GM12878 (cell line): ENCODE measurements at regions not wholly inside any gene's neighbourhood (a gene's known extent, or its start where the extent isn't known, plus 50 kb on each side); places are given as distances from the start of the nearest gene placed in this dataset.

Experiments used
- ATAC-seq: fragments of 200-7000 bp; cut with Tn5 transposase; 3 replicates; pipeline ENCODE4 v1.9.1; 2020; ENCODE audit warnings: mild to moderate bottlenecking, moderate library complexity
- BruUV-seq: library from RNA; stranded (reverse); fragments of 400-500 nt; replicated peaks from 2 replicates; lab custom pipeline; 2021; lab: Mats Ljungman, UMichigan
- CTCF ChIA-PET: fragments of 300-600 bp; sonication (Branson Sonifier 250); formaldehyde crosslinking; extraction: SDS; loops from one replicate; lab custom pipeline; 2021; ENCODE audit warnings: inconsistent platforms; lab: Yijun Ruan, JAX
- POLR2A ChIA-PET: fragments of 350-600 bp; formaldehyde crosslinking; extraction: SDS; loops from one replicate; lab custom pipeline; 2021; ENCODE audit warnings: inconsistent platforms; lab: Charles Lee
- RAD21 ChIA-PET: fragments of 300-600 bp; sonication (Branson Sonifier 250); formaldehyde crosslinking; loops from one replicate; lab custom pipeline; 2023; ENCODE audit warnings: antibody characterized with exemption; ENCODE audit not compliant: unreplicated experiment; lab: Charles Lee
- SMC1A ChIA-PET: fragments of 300-600 bp; sonication (Branson Sonifier 250); formaldehyde crosslinking; loops from one replicate; lab custom pipeline; 2023; ENCODE audit not compliant: unreplicated experiment, uncharacterized antibody; lab: Charles Lee
- DNase-seq: peaks from one replicate; pipeline ENCODE4 v3.0.0-alpha.2; 2011; ENCODE audit warnings: low read depth, low spot score
- FAIRE-seq: peaks from 3 replicates; lab custom pipeline; 2011; peaks lifted over from hg19 to GRCh38; lab: Jason Lieb, UNC
- H2AFZ ChIP-seq: 2 replicates; pipeline ENCODE4 v1.6.0; 2011; ENCODE audit warnings: low read depth, low read length, control low read depth; ENCODE audit not compliant: control insufficient read depth
- H3K27ac ChIP-seq: 2 replicates; pipeline ENCODE4 v1.5.1; 2011; ENCODE audit warnings: control low read depth; ENCODE audit not compliant: control insufficient read depth, insufficient read depth
- H3K27me3 ChIP-seq, 2 experiments: replicated peaks in 1 of 2; 2 replicates each; pipeline versions ENCODE4 v1.6.0 to v1.6.1; 2011; ENCODE audit warnings: low read length in 1 of 2; ENCODE audit not compliant: control insufficient read depth in 2 of 2, insufficient read depth in 2 of 2
- H3K36me3 ChIP-seq, 2 experiments: 2 replicates each; pipeline ENCODE4 v1.5.1; 2011; ENCODE audit warnings: low read length in 1 of 2; ENCODE audit not compliant: control insufficient read depth in 2 of 2, insufficient read depth in 2 of 2
- H3K4me1 ChIP-seq: 2 replicates; pipeline ENCODE4 v1.6.1; 2011; ENCODE audit warnings: mild to moderate bottlenecking, low read length, moderate library complexity, mixed read lengths; ENCODE audit not compliant: control insufficient read depth, insufficient read depth
- H3K4me2 ChIP-seq: 2 replicates; pipeline ENCODE4 v1.6.0; 2011; ENCODE audit warnings: control low read depth; ENCODE audit not compliant: control insufficient read depth, insufficient read depth
- H3K4me3 ChIP-seq: fragments of 200-600 bp; sonication (generic); 2 replicates; pipeline ENCODE4 v1.5.1; 2016
- H3K79me2 ChIP-seq: 2 replicates; pipeline ENCODE4 v1.6.0; 2011; ENCODE audit warnings: low read length; ENCODE audit not compliant: control insufficient read depth, insufficient read depth
- H3K9ac ChIP-seq: 2 replicates; pipeline ENCODE4 v1.8.0; 2011; ENCODE audit warnings: low read length, control low read depth, mixed read lengths; ENCODE audit not compliant: control insufficient read depth, insufficient read depth
- H3K9me3 ChIP-seq: replicated peaks from 3 replicates; pipeline ENCODE4 v1.5.1; 2011; ENCODE audit warnings: mild to moderate bottlenecking, low read length; ENCODE audit not compliant: control insufficient read depth, insufficient read depth
- H4K20me1 ChIP-seq: 2 replicates; pipeline ENCODE4 v1.6.0; 2011; ENCODE audit not compliant: control insufficient read depth, insufficient read depth
- CREB1 ChIP-seq: IDR thresholded peaks from 2 replicates; pipeline ENCODE4 v1.6.1; 2012; ENCODE audit warnings: low read depth, mild to moderate bottlenecking, inconsistent platforms
- EGR1 ChIP-seq, 2 experiments: IDR thresholded peaks; 1 replicate in 1 of 2; 2 replicates in 1 of 2; pipeline ENCODE4 v1.6.1; 2011 to 2012; ENCODE audit warnings: low read depth in 2 of 2, low read length in 2 of 2, borderline replicate concordance in 1 of 2, mild to moderate bottlenecking in 1 of 2, moderate library complexity in 1 of 2
- FOXM1 ChIP-seq: IDR thresholded peaks from 2 replicates; pipeline ENCODE4 v1.6.1; 2012; ENCODE audit warnings: low read depth, mild to moderate bottlenecking, inconsistent platforms, low read length, moderate library complexity
- HCFC1 ChIP-seq: fragments of 150-350 bp; IDR thresholded peaks from 2 replicates; pipeline ENCODE4 v1.6.1; 2014; ENCODE audit warnings: low read length
- IRF4 ChIP-seq: IDR thresholded peaks from 2 replicates; pipeline ENCODE4 v1.6.1; 2011; ENCODE audit warnings: low read depth, low read length
- KAT2A ChIP-seq: conservative IDR thresholded peaks from 2 replicates; pipeline ENCODE4 v1.6.1; 2011; ENCODE audit warnings: low read depth, low read length; ENCODE audit not compliant: control insufficient read depth
- SIN3A ChIP-seq: IDR thresholded peaks from 2 replicates; pipeline ENCODE4 v1.6.1; 2012; ENCODE audit warnings: low read depth, low read length, improper control_type of control experiment
- SP1 ChIP-seq: IDR thresholded peaks from one replicate; pipeline ENCODE4 v1.6.1; 2011; ENCODE audit warnings: low read depth, low read length
- SRF ChIP-seq, 2 experiments: IDR thresholded peaks; 2 replicates each; pipeline ENCODE4 v1.6.1; 2011; ENCODE audit warnings: low read depth in 2 of 2, low read length in 2 of 2, mild to moderate bottlenecking in 1 of 2, moderate library complexity in 1 of 2
- STAT1 ChIP-seq: fragments of 450-650 bp; conservative IDR thresholded peaks from 2 replicates; pipeline ENCODE4 v1.6.1; 2014; ENCODE audit warnings: antibody characterized with exemption, mild to moderate bottlenecking
- TCF7 ChIP-seq: IDR thresholded peaks from 2 replicates; pipeline ENCODE4 v1.6.1; 2014; ENCODE audit warnings: antibody characterized with exemption, borderline replicate concordance
- ZNF274 ChIP-seq: IDR thresholded peaks from one replicate; pipeline ENCODE4 v1.8.0; 2011; ENCODE audit not compliant: insufficient read length, insufficient read depth
- WGBS: methylation state at CpG from one replicate; pipeline ENCODE4 v1.1.6; 2016; ENCODE audit warnings: low lambda C conversion rate; ENCODE audit not compliant: insufficient replicate concordance, insufficient coverage; ENCODE audit errors: missing lambda C conversion rate; 5-methylcytosine and 5-hydroxymethylcytosine counted together
- in situ Hi-C: fragments of 300-500 bp; cut with MboI; formaldehyde crosslinking; loops from 9 replicates; pipeline ENCODE4 v1.14.3; 2018; ENCODE audit warnings: mixed read lengths
- intact Hi-C: fragments of 100-400 bp; cut with micrococcal nuclease; formaldehyde crosslinking; loops from one replicate; pipeline ENCODE4 v1.14.2; 2022; ENCODE audit not compliant: unreplicated experiment
- TF ChIP-seq, protein P1 (sequence below): fragments of 450-650 bp; IDR thresholded peaks from 2 replicates; pipeline ENCODE4 v1.6.1; 2017; ENCODE audit warnings: mild to moderate bottlenecking, low read depth, inconsistent platforms; ENCODE audit not compliant: poor library complexity, severe bottlenecking

DNA sequence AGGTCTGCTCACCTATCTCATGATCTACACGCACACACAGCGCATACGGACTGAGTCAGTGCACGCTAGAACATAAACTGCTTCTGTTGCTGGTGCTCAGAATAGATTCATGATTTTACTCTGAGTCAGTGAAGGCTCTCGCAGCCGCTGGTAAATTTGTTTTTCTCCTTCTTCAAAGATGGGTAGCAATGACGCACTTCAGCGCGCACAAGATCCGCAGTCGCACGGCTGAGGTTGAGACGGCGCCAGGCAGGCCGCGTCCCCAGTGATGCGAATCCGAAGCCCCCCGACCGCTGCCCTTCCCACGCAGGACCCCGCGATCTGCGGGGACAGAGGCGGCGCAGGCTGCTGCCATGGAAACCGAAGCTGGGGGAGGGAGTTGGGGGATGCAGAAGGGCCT, 103.7 kb upstream of the USP29 start (continued):
- TF ChIP-seq IRF4 (no peak), EGR1 (IDR thresholded peaks at IDR 0.05; ENCODE audit: borderline replicate concordance in 1 of 2, low read depth in 2 of 2, low read length in 2 of 2) (no peak), TCF7 (no peak), CREB1 (no peak), SP1 (no peak), SIN3A (no peak)

DNA sequence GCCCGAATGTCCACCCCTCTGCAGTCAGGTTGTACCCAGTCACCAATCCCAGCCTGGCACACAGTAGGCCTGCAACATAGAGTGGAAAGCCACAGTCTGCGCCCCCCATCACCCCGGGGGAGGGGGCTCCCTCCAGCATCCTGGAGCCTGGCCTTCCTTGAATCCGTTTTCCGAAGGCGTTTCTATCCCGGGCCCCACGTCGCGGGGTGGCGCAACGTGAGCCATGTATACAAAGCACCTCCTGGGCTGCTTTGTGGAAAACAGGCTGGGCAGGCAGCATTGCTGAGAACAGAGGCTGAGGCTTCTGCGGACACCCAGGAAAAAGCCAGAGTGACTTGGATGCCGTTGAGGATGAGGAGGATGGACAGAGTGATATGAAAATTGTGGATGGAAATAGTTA, 103.3 kb upstream of the USP29 start:
- FAIRE-seq = no peak
- Histone ChIP-seq H3K4me2 (no peak overlapping the region), H3K9me3 (no peaks in the 10 kb centered on the region; the same call in 1 of the 3 replicates), H3K79me2 (no peaks in the 10 kb centered on the region), H3K4me1 (no peaks in the 10 kb centered on the region), H3K9ac (no peak overlapping the region), H2AFZ (no peak overlapping the region), H3K27ac (no peak overlapping the region), H3K4me3 (no peak overlapping the region), H3K36me3 (no peaks in the 10 kb centered on the region), H3K27me3 (no peaks in the 10 kb centered on the region), H4K20me1 (no peaks in the 10 kb centered on the region)
- BruUV-seq = no TSS peak
- ChIA-PET CTCF (no interaction called here), SMC1A (no interaction called here), RAD21 (no interaction called here), POLR2A (no interaction called here)
- intact Hi-C loops (no loop called here), in situ Hi-C loops (no loop called here)
- 60% methylated on average over 14 of the region's 14 CpGs for WGBS
- no peak for DNase-seq
- ATAC-seq = no peak
- TF ChIP-seq FOXM1 (no peak), STAT1 (no peak)
- TF ChIP-seq, all 136 proteins: peak for 0

DNA sequence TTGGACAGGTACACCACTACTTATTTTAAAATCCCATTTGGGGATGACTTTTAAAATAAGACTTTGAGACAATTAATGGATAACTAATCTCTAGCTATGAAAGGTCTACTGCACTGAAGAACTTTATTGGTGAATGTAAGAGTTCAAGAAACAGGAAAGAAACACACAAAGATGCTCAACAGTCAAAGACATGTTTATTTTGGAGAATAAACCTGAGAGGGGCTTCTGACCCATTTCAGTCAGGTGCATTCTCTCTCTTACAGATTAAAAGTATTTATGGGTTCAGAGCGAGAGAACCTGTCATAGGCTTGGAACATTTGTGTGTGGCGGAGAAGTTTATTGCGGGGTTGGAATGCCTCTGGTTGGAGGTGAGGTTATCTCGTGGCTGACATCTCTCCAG, 94.3 kb upstream of the USP29 start:
- no peaks in the 10 kb centered on the region for H4K20me1 ChIP-seq
- no peak overlapping the region for H3K9ac ChIP-seq
- FAIRE-seq (no peak), DNase-seq (no peak), ATAC-seq (no peak)
- no peak overlapping the region for H3K4me2 ChIP-seq
- ChIA-PET SMC1A (no interaction called here), CTCF (no interaction called here), RAD21 (no interaction called here), POLR2A (no interaction called here)
- H2AFZ ChIP-seq = no peak overlapping the region
- no peaks in the 10 kb centered on the region; the same call in 2 of the 3 replicates for H3K9me3 ChIP-seq
- no peaks in the 10 kb centered on the region for H3K36me3 ChIP-seq
- intact Hi-C loops (no loop called here), in situ Hi-C loops (no loop called here)
- 47% methylated on average over 4 of the region's 4 CpGs for WGBS
- H3K27me3 ChIP-seq = no peaks in the 10 kb centered on the region
- no TSS peak for BruUV-seq
- H3K79me2 ChIP-seq = no peaks in the 10 kb centered on the region
- H3K4me3 ChIP-seq = no peak overlapping the region
- no peak overlapping the region for H3K27ac ChIP-seq
- H3K4me1 ChIP-seq = no peaks in the 10 kb centered on the region
- no peak for TF ChIP-seq KAT2A
- TF ChIP-seq, protein P1, sequence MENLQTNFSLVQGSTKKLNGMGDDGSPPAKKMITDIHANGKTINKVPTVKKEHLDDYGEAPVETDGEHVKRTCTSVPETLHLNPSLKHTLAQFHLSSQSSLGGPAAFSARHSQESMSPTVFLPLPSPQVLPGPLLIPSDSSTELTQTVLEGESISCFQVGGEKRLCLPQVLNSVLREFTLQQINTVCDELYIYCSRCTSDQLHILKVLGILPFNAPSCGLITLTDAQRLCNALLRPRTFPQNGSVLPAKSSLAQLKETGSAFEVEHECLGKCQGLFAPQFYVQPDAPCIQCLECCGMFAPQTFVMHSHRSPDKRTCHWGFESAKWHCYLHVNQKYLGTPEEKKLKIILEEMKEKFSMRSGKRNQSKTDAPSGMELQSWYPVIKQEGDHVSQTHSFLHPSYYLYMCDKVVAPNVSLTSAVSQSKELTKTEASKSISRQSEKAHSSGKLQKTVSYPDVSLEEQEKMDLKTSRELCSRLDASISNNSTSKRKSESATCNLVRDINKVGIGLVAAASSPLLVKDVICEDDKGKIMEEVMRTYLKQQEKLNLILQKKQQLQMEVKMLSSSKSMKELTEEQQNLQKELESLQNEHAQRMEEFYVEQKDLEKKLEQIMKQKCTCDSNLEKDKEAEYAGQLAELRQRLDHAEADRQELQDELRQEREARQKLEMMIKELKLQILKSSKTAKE = no peak
- TF ChIP-seq ZNF274 = no peak
- TF ChIP-seq SRF (IDR thresholded peaks at IDR 0.05; ENCODE audit: low read depth in 2 of 2, low read length in 2 of 2) = no peak
- TF ChIP-seq HCFC1 = no peak
- TF ChIP-seq SP1 = no peak
